Subcutaneous abdominal adipose tissue (tissue), 5 donors: ENCODE measurements at regions not wholly inside any gene's neighbourhood (a gene's known extent, or its start where the extent isn't known, plus 50 kb on each side); places are given as distances from the start of the nearest gene placed in this dataset.

Experiments
- H3K27ac ChIP-seq: one replicate; pipeline ENCODE4 v1.7.0; 2013; ENCODE audit warnings: low read depth, mild to moderate bottlenecking, inconsistent platforms, low read length, moderate library complexity
- H3K27me3 ChIP-seq, 5 donors: one replicate each; pipeline ENCODE4 v1.7.0; 2013; ENCODE audit warnings: low read length in 5 of 5, inconsistent platforms in 1 of 5; ENCODE audit not compliant: control insufficient read depth in 5 of 5, insufficient read depth in 4 of 5
- H3K36me3 ChIP-seq, 5 donors: one replicate each; pipeline ENCODE4 v1.7.0; 2013; ENCODE audit warnings: low read length in 5 of 5; ENCODE audit not compliant: control insufficient read depth in 5 of 5, insufficient read depth in 5 of 5
- H3K4me1 ChIP-seq, 5 donors: one replicate each; pipeline ENCODE4 v1.7.0; 2013; ENCODE audit warnings: low read length in 5 of 5, mild to moderate bottlenecking in 3 of 5, moderate library complexity in 1 of 5; ENCODE audit not compliant: control insufficient read depth in 5 of 5, insufficient read depth in 5 of 5
- H3K4me3 ChIP-seq, 5 donors: one replicate each; pipeline ENCODE4 v1.7.0; 2013; ENCODE audit warnings: low read length in 5 of 5, low read depth in 1 of 5
- H3K9ac ChIP-seq, 5 donors: one replicate each; pipeline ENCODE4 v1.7.0; 2013; ENCODE audit warnings: low read length in 5 of 5, mild to moderate bottlenecking in 4 of 5, moderate library complexity in 3 of 5
- H3K9me3 ChIP-seq, 5 donors: one replicate each; pipeline ENCODE4 v1.7.0; 2013; ENCODE audit warnings: low read length in 5 of 5; ENCODE audit not compliant: control insufficient read depth in 5 of 5
- donor health status: healthy.
- donor health status: healthy.
- donor health status: healthy.
- donor health status: healthy.
- donor health status: healthy.

DNA sequence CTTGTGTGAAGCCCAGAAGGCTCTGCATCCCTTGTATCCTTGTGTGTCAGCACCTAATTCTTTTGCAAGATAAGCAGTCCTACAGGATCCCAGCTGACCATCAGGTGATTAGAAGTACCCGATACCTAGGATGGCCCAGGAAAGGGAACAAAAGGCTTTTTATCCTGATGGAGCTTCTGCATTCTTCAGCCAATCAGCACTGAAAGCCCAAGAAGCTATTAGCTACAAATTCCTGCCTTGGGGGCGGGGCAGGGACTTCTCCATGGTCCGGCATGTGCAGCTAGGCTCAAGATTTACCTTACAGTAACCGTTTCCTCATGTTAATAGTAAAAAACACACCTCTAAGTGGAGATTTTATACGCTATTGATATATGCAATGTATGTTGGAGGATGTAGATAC is 264.6 kb upstream of the THUMPD2 start:
- H3K4me3 ChIP-seq = no peak overlapping the region
- H3K4me1 ChIP-seq = peaks cover 0 to 11% (median 3%) of the 10 kb centered on the region in 5 donors
- no peaks in the 10 kb centered on the region for H3K36me3 ChIP-seq
- no peak overlapping the region for H3K9ac ChIP-seq
- H3K27me3 ChIP-seq = peaks cover 0 to 8% (median 2%) of the 10 kb centered on the region in 5 donors
- H3K9me3 ChIP-seq = no peaks in the 10 kb centered on the region
- no peak overlapping the region for H3K27ac ChIP-seq

DNA sequence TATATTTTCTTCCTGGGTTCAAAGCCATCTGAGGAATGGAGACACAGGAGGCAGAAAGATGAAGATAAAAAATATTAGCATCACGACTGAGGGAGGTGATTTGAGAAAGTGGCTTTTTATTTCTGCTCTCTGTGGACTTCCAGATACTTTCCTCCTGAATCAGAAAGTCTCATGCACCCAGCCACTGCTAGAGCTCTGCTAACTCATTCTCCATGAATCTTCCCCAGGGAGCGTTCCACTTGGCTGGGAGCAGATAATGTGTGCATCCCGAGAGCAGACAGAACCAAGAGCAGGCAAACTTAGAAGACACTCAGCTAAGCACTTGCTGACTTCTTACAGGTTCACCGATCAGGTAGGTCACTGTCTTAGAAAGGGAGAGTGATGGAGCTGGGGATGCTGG is 264.1 kb upstream of the THUMPD2 start:
- Histone ChIP-seq H3K9ac (no peak overlapping the region), H3K27ac (no peak overlapping the region), H3K9me3 (no peaks in the 10 kb centered on the region), H3K4me1 (peaks cover 0 to 11% (median 3%) of the 10 kb centered on the region in 5 donors), H3K27me3 (peaks cover 0 to 8% (median 2%) of the 10 kb centered on the region in 5 donors), H3K4me3 (no peak overlapping the region), H3K36me3 (no peaks in the 10 kb centered on the region)

DNA sequence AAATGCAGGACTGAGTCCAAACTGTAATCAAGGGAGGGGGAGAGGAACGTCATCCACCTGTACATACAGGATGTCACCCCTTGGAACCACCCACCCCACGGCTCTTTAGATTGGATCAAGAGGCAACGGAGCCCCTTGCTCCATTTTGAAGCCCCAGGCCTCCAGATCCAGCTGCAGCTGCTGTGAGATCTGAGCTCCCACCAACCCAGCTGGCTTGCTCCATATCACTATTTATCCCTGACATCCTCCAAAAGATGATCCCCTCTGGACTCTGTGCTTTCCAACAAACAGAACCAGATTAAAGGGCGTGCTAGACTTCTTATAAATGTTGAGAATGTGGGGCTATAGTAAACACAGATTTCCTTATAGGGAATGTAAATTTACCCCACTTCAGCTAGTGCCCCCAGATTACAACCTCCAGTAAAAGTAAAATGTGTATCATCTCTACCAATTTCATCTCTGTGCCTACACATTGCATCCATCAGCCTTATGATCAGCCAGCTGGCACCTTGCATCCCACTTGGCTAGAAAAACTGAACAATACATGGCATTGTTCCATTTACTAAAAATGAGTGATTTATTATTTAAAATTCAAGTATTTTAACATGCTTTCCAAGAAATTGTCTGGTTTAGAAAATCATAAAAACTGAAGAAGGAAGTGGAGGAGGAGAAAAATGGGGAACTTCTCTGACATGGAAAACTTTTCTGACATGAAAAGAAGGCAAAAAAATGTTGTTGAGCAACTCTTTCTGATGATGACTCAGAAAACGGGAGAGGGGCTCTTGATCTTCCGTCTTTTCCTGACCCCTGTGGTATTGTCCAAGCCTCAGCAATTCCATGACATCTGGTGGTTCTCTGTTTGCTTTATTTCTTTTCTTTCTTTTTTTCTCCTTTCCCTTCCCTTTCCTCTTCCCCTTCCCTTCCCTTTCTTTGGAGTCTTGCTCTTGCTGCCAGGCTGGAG is 262.6 kb upstream of the THUMPD2 start:
- no peak overlapping the region for H3K4me3 ChIP-seq
- peaks cover 0 to 8% (median 2%) of the 10 kb centered on the region in 5 donors for H3K27me3 ChIP-seq
- H3K4me1 ChIP-seq = peaks cover 0 to 15% (median 3%) of the 10 kb centered on the region in 5 donors
- H3K9ac ChIP-seq = no peak overlapping the region
- no peak overlapping the region for H3K27ac ChIP-seq
- H3K36me3 ChIP-seq = no peaks in the 10 kb centered on the region
- no peaks in the 10 kb centered on the region for H3K9me3 ChIP-seq

- Histone ChIP-seq H3K36me3 (no peaks in the 10 kb centered on the region), H3K27ac (no peak overlapping the region), H3K4me3 (no peak overlapping the region), H3K4me1 (peaks cover 0 to 15% (median 3%) of the 10 kb centered on the region in 5 donors), H3K9me3 (peaks cover 0 to 3% (median 0%) of the 10 kb centered on the region in 5 donors), H3K27me3 (peaks cover 0 to 8% (median 2%) of the 10 kb centered on the region in 5 donors), H3K9ac (no peak overlapping the region)
Observed at GRCh38 chr2:40039549-40039948, 260.5 kb upstream of the THUMPD2 start.

DNA sequence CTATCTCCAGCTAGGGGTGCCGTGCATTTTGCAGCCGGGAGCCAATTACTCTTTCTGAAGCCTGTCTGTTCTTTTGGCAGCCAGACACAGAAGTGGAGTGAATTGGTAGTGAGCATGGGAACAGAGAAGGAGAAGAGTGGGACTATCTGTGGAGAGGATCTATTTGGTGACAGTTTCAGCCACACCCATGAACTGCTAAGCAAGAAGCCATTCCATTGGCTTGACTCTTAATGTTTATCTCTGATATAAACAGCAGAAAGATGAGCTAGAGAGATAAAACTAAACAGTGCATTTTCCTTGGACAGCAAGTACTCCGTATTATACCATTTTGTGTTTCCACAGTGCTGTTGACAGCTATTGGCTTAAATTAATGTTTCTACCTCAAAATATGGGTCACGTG is 259.6 kb upstream of the THUMPD2 start:
- H3K9ac ChIP-seq = no peak overlapping the region
- peaks cover 0 to 15% (median 3%) of the 10 kb centered on the region in 5 donors for H3K4me1 ChIP-seq

DNA sequence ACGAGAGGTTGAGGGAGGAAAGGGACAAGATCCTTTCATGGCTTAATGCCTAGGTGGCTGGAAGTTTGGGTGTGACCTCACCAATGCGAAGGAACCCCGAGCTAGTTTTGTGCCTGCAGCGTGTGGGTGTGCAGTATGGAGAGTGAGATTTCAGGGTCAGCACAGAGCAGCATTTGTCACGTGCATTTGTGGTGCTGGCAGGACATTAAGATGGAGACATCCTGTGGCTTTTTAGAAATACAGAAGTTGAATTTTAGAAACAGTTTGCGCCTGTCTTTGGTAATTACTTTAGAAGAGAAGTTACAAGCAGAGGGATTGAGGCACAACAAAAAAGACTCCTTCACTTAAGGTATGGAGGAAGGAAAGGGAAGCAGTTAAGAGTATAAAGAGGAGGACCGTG is 258.2 kb upstream of the THUMPD2 start:
- Histone ChIP-seq H3K4me3 (no peak overlapping the region), H3K9ac (no peak overlapping the region), H3K9me3 (peaks cover 0 to 12% (median 3%) of the 10 kb centered on the region in 5 donors), H3K4me1 (peaks cover 0 to 15% (median 3%) of the 10 kb centered on the region in 5 donors), H3K27me3 (no peaks in the 10 kb centered on the region), H3K27ac (no peak overlapping the region), H3K36me3 (no peaks in the 10 kb centered on the region)

More for the DNA sequence above, 259.6 kb upstream of the THUMPD2 start:
- H3K4me3 ChIP-seq = no peak overlapping the region
- H3K27me3 ChIP-seq = peaks cover 0 to 4% (median 2%) of the 10 kb centered on the region in 5 donors
- H3K36me3 ChIP-seq = no peaks in the 10 kb centered on the region
- no peak overlapping the region for H3K27ac ChIP-seq
- peaks cover 0 to 12% (median 3%) of the 10 kb centered on the region in 5 donors for H3K9me3 ChIP-seq

DNA sequence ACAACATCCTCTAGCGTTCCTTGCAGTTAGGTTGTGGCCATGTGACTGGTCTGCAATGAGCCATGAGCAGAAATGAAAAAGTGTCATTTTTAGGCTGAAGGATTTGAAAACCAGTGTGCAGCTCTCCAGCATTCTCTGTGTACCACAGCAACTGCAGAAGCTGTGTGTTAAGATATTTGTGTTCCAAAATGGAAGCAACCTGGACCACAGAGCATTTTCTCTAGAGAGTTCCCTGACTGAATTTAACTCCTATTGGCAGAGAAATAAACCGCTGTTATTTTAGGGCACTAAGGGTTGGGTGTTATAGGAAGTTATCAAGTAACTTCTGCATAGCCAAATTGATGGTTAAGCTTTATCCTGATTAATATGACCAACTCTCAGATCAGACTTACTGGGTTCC is 257.2 kb upstream of the THUMPD2 start:
- Histone ChIP-seq H3K9me3 (peaks cover 0 to 12% (median 3%) of the 10 kb centered on the region in 5 donors), H3K4me1 (peaks cover 0 to 6% (median 0%) of the 10 kb centered on the region in 5 donors), H3K4me3 (no peak overlapping the region), H3K27me3 (no peaks in the 10 kb centered on the region), H3K27ac (no peak overlapping the region), H3K36me3 (no peaks in the 10 kb centered on the region), H3K9ac (no peak overlapping the region)

- no peak overlapping the region for H3K4me3 ChIP-seq
- no peak overlapping the region for H3K27ac ChIP-seq
- H3K4me1 ChIP-seq = peaks cover 0 to 4% (median 0%) of the 10 kb centered on the region in 5 donors
- no peaks in the 10 kb centered on the region for H3K36me3 ChIP-seq
- no peak overlapping the region for H3K9ac ChIP-seq
- H3K9me3 ChIP-seq = peaks cover 0 to 12% (median 3%) of the 10 kb centered on the region in 5 donors
- no peaks in the 10 kb centered on the region for H3K27me3 ChIP-seq
Observed at GRCh38 chr2:40034801-40035200, 255.7 kb upstream of the THUMPD2 start.

GRCh38 chr2:40034198-40034597 is 255.1 kb upstream of the THUMPD2 start:
- no peak overlapping the region for H3K9ac ChIP-seq
- H3K9me3 ChIP-seq = peaks cover 0 to 12% (median 3%) of the 10 kb centered on the region in 5 donors
- H3K36me3 ChIP-seq = no peaks in the 10 kb centered on the region
- no peak overlapping the region for H3K27ac ChIP-seq
- H3K4me3 ChIP-seq = no peak overlapping the region
- peaks cover 0 to 6% (median 0%) of the 10 kb centered on the region in 5 donors for H3K4me1 ChIP-seq
- no peaks in the 10 kb centered on the region for H3K27me3 ChIP-seq

DNA sequence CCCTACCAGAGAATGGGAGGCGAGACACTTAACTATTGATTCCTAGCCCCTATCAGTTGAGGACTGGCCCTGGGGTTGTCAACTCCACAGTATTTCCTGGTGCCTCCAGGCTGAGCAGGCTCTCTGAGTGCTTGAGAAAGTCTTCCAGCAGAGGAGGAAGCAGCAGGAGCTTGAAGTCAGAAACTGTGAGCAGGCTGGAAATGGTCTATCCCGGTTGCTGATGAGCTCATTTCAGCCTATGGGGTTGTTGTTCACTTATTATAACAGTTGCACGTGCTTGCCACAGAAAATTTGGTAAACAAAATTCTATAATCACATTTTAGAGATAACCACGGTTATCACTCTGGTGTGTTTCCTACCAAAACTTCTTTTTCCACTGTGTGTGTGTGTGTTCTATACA is 254.7 kb upstream of the THUMPD2 start:
- Histone ChIP-seq H3K9me3 (peaks cover 0 to 12% (median 3%) of the 10 kb centered on the region in 5 donors), H3K27ac (no peak overlapping the region), H3K4me3 (no peak overlapping the region), H3K9ac (no peak overlapping the region), H3K36me3 (no peaks in the 10 kb centered on the region), H3K4me1 (peaks cover 0 to 6% (median 0%) of the 10 kb centered on the region in 5 donors), H3K27me3 (no peaks in the 10 kb centered on the region)
